Ascending aorta (tissue), 2 donors: ENCODE measurements at regions not wholly inside any gene's neighbourhood (a gene's known extent, or its start where the extent isn't known, plus 50 kb on each side); places are given as distances from the start of the nearest gene placed in this dataset.
"Not testable (repeated sequence)": the region's sequence is repeated elsewhere in the genome, so short reads cannot be mapped to it uniquely, and the experiment has no call there.

ENCODE experiments used
- DNase-seq, 2 donors: peaks; one replicate each; pipeline ENCODE4 v3.0.0-alpha.2; 2019; ENCODE audit warnings: low spot score in 2 of 2
- H3K27ac ChIP-seq, 2 donors: fragments of 200-600 bp; sonication (generic); one replicate each; pipeline ENCODE4 v1.5.1; 2016 to 2017; ENCODE audit warnings: mild to moderate bottlenecking in 1 of 2
- H3K27me3 ChIP-seq: fragments of 200-600 bp; sonication (generic); one replicate; pipeline ENCODE4 v1.5.1; 2017
- H3K36me3 ChIP-seq, 2 donors: fragments of 200-600 bp; sonication (generic); one replicate each; pipeline ENCODE4 v1.5.1; 2016
- H3K4me1 ChIP-seq, 2 donors: fragments of 200-600 bp; sonication (generic); one replicate each; pipeline ENCODE4 v1.5.1; 2016 to 2017; ENCODE audit warnings: mild to moderate bottlenecking in 1 of 2
- H3K4me3 ChIP-seq, 2 donors: fragments of 200-600 bp; sonication (generic); one replicate each; pipeline ENCODE4 v1.5.1; 2016 to 2017; ENCODE audit warnings: mild to moderate bottlenecking in 1 of 2
- H3K9me3 ChIP-seq, 2 donors: fragments of 200-600 bp; sonication (generic); one replicate each; pipeline ENCODE4 v1.5.1; 2016
- intact Hi-C: fragments of 100-400 bp; cut with DNase I; formaldehyde crosslinking; loops from one replicate; pipeline ENCODE4 v1.15.1; 2023
- TF ChIP-seq, protein P1 (sequence below), 3 experiments: fragments of 200-600 bp in 2 of 3; fragments of 450-650 bp in 1 of 3; sonication (generic) in 2 of 3; IDR thresholded peaks; one replicate each; pipeline ENCODE4 v1.5.1; 2016 to 2019; ENCODE audit warnings: antibody characterized with exemption in 3 of 3, mild to moderate bottlenecking in 1 of 3, moderate library complexity in 1 of 3

DNA sequence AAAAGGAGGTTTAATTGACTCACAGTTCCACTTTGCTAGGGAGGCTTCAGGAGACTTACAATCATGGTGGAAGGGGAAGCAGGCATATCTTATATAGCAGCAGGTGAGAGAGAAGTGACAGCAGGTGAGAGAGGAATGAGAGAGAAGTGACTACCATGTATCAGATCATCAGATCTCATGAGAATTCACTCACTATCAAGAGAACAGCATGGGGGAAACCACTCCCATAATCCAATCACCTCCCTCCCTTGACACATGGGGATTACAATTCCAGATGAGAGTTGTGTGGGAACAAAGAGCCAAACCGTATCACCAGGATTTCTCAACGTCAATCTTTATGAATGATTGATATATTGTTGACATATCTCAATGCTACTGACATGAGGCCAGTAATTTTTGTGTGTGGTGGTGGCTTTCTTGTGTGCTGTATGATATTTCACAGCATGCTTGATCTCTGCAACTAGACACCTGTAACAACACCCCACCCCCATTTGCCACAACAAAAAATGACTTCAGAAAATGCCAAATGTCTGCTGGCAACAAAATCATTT is 1470.9 kb upstream of the SEL1L start:
- DNase-seq = no peak
- H3K4me3 ChIP-seq = no peak overlapping the region
- no peaks in the 10 kb centered on the region for H3K9me3 ChIP-seq
- H3K36me3 ChIP-seq = no peaks in the 10 kb centered on the region
- no peaks in the 10 kb centered on the region for H3K4me1 ChIP-seq
- TF ChIP-seq, protein P1, sequence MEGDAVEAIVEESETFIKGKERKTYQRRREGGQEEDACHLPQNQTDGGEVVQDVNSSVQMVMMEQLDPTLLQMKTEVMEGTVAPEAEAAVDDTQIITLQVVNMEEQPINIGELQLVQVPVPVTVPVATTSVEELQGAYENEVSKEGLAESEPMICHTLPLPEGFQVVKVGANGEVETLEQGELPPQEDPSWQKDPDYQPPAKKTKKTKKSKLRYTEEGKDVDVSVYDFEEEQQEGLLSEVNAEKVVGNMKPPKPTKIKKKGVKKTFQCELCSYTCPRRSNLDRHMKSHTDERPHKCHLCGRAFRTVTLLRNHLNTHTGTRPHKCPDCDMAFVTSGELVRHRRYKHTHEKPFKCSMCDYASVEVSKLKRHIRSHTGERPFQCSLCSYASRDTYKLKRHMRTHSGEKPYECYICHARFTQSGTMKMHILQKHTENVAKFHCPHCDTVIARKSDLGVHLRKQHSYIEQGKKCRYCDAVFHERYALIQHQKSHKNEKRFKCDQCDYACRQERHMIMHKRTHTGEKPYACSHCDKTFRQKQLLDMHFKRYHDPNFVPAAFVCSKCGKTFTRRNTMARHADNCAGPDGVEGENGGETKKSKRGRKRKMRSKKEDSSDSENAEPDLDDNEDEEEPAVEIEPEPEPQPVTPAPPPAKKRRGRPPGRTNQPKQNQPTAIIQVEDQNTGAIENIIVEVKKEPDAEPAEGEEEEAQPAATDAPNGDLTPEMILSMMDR (IDR thresholded peaks at IDR 0.05) = no peak
- no peaks in the 10 kb centered on the region for H3K27me3 ChIP-seq
- intact Hi-C loops = no loop called here
- no peak overlapping the region for H3K27ac ChIP-seq

DNA sequence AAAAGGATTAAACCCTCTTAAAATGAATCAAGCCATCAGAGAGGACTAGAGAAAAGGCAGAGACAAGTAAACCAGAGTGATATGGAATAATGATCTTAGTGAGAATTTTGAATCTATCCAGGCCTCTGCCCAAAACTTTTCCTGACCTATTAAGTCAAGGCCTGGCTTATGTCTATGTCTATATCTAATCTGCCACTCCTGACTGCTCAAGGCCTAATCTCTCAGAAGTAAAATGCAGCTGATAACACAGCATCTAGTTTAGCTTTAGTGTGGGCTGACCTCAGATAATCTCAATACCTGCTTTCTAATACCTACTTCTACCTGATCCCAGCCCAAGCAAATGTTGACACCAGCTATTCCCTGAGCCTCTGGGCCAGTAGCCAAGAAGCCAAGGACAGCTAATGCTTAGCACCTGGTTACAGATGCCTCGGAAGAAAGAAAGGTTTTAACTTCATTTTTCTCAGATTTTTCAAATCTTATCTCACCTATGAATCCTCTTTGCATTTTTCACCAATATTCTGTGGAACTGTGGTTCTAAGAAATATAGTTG is 1472.5 kb upstream of the SEL1L start:
- no peak for DNase-seq
- intact Hi-C loops = no loop called here
- no peaks in the 10 kb centered on the region for H3K27me3 ChIP-seq

DNA sequence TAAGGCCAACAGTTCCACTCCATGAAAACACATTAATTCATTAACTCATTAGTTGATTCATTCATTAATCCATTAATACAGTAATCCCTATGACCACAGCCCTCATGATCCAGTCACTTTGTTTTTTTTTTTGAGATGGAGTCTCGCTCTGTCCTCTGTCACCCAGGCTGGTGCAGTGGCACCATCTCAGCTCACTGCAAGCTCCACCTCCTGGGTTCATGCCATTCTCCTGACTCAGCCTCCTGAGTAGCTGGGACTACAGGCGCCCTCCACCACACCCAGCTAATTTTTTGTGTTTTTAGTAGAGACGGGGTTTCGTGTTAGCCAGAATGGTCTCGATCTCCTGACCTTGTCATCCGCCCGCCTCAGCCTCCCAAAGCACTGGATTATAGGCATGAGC is 1473.4 kb upstream of the SEL1L start:
- H3K36me3 ChIP-seq, DNase-seq, H3K4me1 ChIP-seq, H3K27ac ChIP-seq, H3K27me3 ChIP-seq, intact Hi-C loops, H3K9me3 ChIP-seq, H3K4me3 ChIP-seq: not testable (repeated sequence)

More for the DNA sequence above, 1472.5 kb upstream of the SEL1L start:
- Histone ChIP-seq H3K27ac (no peak overlapping the region), H3K4me1 (no peaks in the 10 kb centered on the region), H3K4me3 (no peak overlapping the region), H3K36me3 (no peaks in the 10 kb centered on the region), H3K9me3 (no peaks in the 10 kb centered on the region)
- TF ChIP-seq, protein P1 (IDR thresholded peaks at IDR 0.05) = no peak

DNA sequence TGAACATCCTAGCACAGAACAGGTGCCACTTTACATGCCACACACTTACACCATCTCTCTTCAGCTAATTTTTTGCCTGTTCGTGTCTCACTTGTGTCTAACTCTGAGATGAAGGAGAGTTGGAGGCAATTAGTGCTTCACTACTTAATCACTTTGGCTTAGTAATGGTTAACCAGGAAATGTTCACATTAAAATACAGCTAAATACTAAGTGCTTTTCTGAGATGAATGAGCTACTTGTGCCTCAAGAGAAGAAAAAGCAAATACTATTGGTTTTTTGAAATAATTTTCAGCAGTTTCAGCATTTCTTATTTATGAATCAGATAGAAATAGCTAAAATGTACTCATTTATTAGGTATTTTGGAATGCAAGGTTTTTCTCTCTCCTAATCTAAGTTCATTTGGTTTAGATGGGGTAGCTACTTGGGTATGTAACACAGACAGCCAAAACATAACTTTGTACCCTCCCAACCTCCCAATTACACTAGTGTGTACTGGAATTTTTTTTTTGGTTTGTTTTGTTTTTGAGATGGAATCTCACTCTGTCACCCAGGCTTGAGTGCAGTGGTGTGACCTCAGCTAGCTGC is 1474.1 kb upstream of the SEL1L start:
- Histone ChIP-seq H3K36me3 (no peaks in the 10 kb centered on the region), H3K4me1 (no peaks in the 10 kb centered on the region), H3K9me3 (no peaks in the 10 kb centered on the region), H3K27ac (no peak overlapping the region), H3K27me3 (no peaks in the 10 kb centered on the region), H3K4me3 (no peak overlapping the region)
- TF ChIP-seq, protein P1 (IDR thresholded peaks at IDR 0.05) = no peak
- no peak for DNase-seq
- intact Hi-C loops = no loop called here

DNA sequence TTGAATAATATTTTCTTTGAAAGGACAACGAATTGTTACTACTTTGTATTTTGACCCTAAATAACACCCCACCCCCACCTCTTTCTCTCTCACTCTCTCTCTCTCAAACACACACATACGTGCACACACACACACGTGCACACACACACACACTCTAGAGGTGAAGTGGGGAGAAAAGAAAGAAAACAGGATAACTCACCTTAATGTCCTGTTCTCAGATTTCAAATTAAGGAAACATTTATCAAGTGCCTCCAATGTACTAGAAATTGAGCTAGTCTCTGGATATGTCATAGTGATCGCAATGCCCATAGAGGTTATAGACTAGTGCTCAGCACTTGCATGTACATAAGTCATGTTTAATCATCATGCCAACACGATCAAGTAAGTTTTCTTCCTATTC is 1483.6 kb upstream of the SEL1L start:
- intact Hi-C loops = no loop called here
- H3K4me3 ChIP-seq = no peak overlapping the region
- no peak for DNase-seq
- no peaks in the 10 kb centered on the region for H3K4me1 ChIP-seq
- no peak overlapping the region for H3K27ac ChIP-seq
- no peaks in the 10 kb centered on the region for H3K9me3 ChIP-seq
- H3K27me3 ChIP-seq = no peaks in the 10 kb centered on the region
- H3K36me3 ChIP-seq = no peaks in the 10 kb centered on the region
- TF ChIP-seq, protein P1 (IDR thresholded peaks at IDR 0.05) = no peak

DNA sequence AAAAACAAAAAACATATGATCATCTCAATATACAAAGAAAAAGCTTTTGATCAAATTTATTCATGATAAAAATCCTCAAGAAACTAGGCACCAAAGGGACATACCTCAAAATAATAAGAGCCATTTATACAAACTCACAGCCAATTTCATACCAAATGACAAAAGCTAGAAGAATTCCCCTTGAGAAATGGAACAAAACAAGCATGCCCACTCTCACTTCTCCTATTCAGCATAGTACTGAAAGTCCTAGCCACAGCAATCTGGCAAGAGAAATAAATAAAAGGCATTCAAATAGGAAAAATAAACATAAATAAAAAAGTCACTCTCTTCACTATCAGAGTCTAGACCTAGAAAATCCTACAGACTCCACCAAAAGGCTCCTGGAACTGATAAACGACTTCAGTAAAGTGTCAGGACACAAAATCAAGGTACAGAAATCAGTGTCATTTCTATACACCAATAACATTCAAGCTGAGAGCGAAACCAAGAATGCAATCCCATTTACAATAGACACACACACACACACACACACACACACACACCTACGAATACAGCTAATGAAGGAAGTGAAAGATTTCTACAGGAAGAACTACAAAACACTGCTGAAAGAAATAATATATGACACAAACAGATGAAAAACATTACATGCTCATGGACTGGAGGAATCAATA is 1486.2 kb upstream of the SEL1L start:
- TF ChIP-seq, protein P1 (IDR thresholded peaks at IDR 0.05) = no peak
- Histone ChIP-seq H3K36me3 (no peaks in the 10 kb centered on the region), H3K4me1 (no peaks in the 10 kb centered on the region), H3K9me3 (no peaks in the 10 kb centered on the region), H3K27ac (no peak overlapping the region), H3K27me3 (no peaks in the 10 kb centered on the region), H3K4me3 (no peak overlapping the region)
- DNase-seq = no peak
- intact Hi-C loops = no loop called here
